RKO (cell line): ENCODE measurements at regions not wholly inside any gene's neighbourhood (a gene's known extent, or its start where the extent isn't known, plus 50 kb on each side); places are given as distances from the start of the nearest gene placed in this dataset.

Experiments
- DNase-seq: peaks from one replicate; pipeline ENCODE4 v3.0.0-alpha.2; 2016; ENCODE audit warnings: low spot score

GRCh38 chr7:22005151-22005550 lies 59.5 kb upstream of the CDCA7L start:
- DNase-seq, result no peak

DNA sequence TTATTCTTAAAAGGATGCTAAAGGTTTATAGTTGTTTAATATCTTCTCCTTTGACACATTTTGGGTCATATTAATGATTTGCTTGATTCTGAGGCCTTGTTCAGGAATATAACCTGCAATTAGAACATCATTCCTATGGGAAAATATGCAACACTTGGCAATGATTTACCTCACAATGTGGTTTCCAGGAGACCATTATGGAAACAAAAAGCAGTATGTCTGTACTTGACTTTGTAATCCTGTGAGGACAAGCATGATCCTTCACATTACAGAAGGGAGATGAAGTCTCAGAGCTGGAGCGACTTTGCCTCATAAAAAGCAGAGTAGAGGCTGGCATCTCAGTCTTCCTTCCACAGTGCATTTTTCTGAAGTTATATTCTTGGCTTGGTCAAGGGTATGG lies 57.0 kb upstream of the CDCA7L start:
- DNase-seq, result no peak

GRCh38 chr7:22001345-22002004 lies 55.8 kb upstream of the CDCA7L start:
- DNase-seq, result peak; percentile 85

DNA sequence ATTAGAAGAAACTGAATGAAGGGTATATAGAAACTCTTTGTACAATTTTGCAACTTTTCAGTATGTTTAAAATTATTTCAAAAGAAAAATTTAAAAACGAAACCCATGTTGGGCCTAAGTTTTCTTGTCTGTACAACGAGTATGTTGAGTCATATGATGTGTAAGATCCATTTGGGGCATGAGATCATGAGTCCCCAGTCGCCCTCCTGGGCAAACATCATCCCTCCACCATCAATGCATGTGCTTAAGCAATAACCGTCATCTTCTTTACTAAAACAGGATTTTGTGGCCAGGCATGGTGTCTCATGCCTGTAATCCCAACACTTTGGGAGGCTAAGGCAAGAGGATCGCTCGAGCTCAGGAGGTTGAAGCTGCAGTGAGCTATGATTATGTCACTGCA lies 54.2 kb upstream of the CDCA7L start:
- DNase-seq, result peak; percentile 46

DNA sequence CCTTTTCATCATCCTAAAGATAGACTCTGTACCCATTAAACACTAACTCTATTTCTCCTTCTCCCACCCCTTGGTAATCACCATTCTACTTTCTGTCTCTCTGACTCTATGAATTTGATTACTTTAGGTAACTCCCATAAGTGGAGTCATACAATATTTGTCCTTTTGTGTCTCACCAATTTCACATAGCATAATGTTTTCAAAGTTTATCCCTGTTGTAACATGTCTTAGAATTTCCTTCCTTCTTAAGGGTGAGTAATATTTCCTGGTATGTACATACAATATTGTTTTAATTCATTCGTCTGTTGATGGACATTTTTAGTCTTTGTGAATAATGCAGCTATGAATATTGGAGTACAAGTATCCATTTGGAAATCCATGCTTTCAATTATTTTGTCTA lies 50.9 kb upstream of the CDCA7L start:
- no peak for DNase-seq
